ENCODE measurements at regions not wholly inside any gene's neighbourhood (a gene's known extent, or its start where the extent isn't known, plus 50 kb on each side); places are given as distances from the start of the nearest gene placed in this dataset.
"Not testable (repeated sequence)": the region's sequence is repeated elsewhere in the genome, so short reads cannot be mapped to it uniquely, and the experiment has no call there.

- DNase-seq: no peak
Observed at GRCh38 chr5:14054111-14054854, 88.9 kb upstream of the TRIO start.

- DNase-seq: no peak
Observed at GRCh38 chr5:14050821-14051220, 92.3 kb upstream of the TRIO start.

GRCh38 chr5:14048434-14048833 lies 94.7 kb upstream of the TRIO start:
- no peak for DNase-seq

- no peak for DNase-seq
Observed at GRCh38 chr5:14041528-14042192, 97.2 kb upstream of the DNAH5 start.

- DNase-seq: no peak
Observed at GRCh38 chr5:14040542-14040941, 96.1 kb upstream of the DNAH5 start.

GRCh38 chr5:14039576-14039975 lies 95.1 kb upstream of the DNAH5 start:
- DNase-seq: no peak

- DNase-seq: no peak
Observed at GRCh38 chr5:14039063-14039462, 94.6 kb upstream of the DNAH5 start.

GRCh38 chr5:14038341-14038959 lies 94.0 kb upstream of the DNAH5 start:
- no peak for DNase-seq

- DNase-seq: no peak
Observed at GRCh38 chr5:14036947-14037346, 92.5 kb upstream of the DNAH5 start.

- DNase-seq: no peak
Observed at GRCh38 chr5:14036514-14036913, 92.0 kb upstream of the DNAH5 start.

GRCh38 chr5:14035859-14036503 lies 91.5 kb upstream of the DNAH5 start:
- DNase-seq: no peak

GRCh38 chr5:14034963-14035362 lies 90.5 kb upstream of the DNAH5 start:
- no peak for DNase-seq

- DNase-seq: no peak
Observed at GRCh38 chr5:14032918-14033317, 88.4 kb upstream of the DNAH5 start.

GRCh38 chr5:14028938-14029584 lies 84.6 kb upstream of the DNAH5 start:
- DNase-seq: no peak

GRCh38 chr5:14028188-14028587 lies 83.7 kb upstream of the DNAH5 start:
- DNase-seq: no peak

GRCh38 chr5:14025569-14026286 lies 81.2 kb upstream of the DNAH5 start:
- DNase-seq: no peak

- no peak for DNase-seq
Observed at GRCh38 chr5:14022971-14023370, 78.5 kb upstream of the DNAH5 start.

- DNase-seq: not testable (repeated sequence)
Observed at GRCh38 chr5:14020944-14021343, 76.5 kb upstream of the DNAH5 start.

- no peak for DNase-seq
Observed at GRCh38 chr5:14019768-14020290, 75.3 kb upstream of the DNAH5 start.

GRCh38 chr5:14017904-14018303 lies 73.4 kb upstream of the DNAH5 start:
- DNase-seq: no peak

GRCh38 chr5:14016549-14016948 lies 72.1 kb upstream of the DNAH5 start:
- DNase-seq: no peak

Data from stimulated activated CD4-positive, alpha-beta T cell treated with anti-CD3 and anti-CD28 coated beads, Interleukin-12 subunit alpha, Interleukin-12 subunit beta, amount 100 ng/mL, for 4 hours (primary cell).